GM12873 (cell line): ENCODE measurements at regions not wholly inside any gene's neighbourhood (a gene's known extent, or its start where the extent isn't known, plus 50 kb on each side); places are given as distances from the start of the nearest gene placed in this dataset.

ENCODE experiments used
- CTCF ChIP-seq: IDR thresholded peaks from 2 replicates; pipeline ENCODE4 v1.5.1; 2012; ENCODE audit warnings: low read depth, mild to moderate bottlenecking, moderate library complexity, low read length, control low read depth; ENCODE audit not compliant: insufficient read depth; ENCODE audit errors: missing control alignments

DNA sequence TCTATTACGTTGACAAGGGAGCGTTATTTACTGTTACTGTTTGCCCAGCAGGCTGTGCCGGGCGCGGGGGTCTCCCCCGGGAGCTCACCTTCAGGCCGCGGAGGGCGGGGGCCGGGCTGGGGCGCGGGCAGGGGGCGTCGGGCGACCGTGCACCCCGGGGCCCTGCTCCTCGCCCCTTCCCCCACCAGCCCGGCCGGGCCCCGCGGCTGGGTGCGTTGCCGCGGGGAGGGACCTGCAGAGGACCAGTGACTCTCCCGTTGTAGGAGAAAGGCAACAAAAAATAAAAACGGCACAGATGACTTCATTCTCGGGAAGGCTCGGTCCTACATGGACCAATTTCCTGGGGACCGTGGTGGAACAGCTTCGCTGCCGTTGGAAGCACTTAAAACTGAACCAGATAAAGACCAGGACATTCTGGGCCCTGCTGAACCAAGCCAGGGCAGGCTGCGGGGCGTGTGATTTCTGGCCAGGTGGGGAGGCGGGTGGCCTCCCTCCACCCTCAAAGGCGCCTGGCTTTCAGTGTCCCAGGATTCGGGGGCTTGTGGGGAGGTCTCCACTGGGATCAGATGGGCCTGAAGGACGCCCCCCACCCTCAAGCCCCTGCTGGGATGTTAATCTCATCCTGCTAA lies 57.4 kb downstream of the IGLL1 start:
- no peak for TF ChIP-seq CTCF

DNA sequence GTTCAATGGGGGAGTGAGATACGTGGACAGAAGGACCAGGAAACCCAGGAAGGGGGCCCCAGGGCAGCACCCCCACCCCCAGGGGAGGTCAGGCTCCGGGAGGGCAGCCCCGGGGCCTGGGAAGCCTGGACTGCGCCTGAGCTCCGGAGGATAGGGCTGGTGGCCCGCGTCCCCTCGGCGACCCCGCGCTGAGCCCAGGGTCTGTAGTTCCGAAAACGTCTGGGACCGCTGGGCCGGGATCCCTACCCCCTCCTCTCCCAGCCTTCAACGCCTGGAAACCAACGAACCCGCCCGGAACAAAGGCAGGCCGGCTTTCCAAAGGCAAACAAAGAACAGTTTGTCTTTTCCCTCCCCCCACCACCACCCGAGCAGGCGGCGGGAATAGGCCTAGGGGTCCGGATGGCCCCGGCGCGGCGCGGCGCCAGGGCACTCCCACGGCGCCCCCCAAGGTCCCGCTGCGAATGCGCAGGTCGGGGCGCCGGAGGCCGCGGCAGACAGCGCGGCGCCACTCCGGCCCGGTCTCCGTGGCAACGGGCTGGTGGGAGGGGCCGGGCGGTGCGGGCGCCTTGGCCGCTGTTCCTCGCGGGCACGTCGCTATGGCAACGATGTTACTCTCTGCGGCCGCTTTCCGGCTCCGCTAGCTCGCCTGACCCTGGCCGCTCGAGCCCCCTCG lies 58.5 kb downstream of the IGLL1 start:
- TF ChIP-seq CTCF = no peak

DNA sequence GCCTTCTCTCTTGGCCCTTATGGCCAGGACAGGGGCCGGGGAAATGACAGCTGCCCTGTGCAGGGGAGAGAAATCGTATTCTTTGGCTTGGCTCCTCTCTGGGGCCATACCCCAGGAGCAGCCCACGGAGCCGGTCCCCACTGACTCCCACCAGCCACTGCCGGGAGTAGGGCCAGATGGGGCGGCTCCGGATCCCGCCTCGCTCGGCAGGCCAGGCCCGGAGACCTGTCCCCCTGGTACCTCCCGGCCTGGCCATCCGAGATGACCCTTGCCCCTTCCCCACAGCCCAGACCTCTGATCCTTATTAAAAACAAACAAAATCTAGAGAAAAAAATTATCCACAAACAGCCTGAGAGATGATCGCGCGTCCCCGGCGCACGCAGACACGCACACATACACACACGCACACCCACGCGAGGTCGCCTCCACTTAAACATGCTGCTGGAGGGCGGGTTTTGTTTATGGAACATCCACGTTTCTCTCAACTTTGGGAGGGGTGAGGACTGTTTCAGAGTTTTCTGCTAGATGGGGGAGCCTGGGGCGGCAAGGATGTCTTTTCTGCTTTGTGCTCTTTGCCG lies 59.1 kb downstream of the IGLL1 start:
- no peak for TF ChIP-seq CTCF

DNA sequence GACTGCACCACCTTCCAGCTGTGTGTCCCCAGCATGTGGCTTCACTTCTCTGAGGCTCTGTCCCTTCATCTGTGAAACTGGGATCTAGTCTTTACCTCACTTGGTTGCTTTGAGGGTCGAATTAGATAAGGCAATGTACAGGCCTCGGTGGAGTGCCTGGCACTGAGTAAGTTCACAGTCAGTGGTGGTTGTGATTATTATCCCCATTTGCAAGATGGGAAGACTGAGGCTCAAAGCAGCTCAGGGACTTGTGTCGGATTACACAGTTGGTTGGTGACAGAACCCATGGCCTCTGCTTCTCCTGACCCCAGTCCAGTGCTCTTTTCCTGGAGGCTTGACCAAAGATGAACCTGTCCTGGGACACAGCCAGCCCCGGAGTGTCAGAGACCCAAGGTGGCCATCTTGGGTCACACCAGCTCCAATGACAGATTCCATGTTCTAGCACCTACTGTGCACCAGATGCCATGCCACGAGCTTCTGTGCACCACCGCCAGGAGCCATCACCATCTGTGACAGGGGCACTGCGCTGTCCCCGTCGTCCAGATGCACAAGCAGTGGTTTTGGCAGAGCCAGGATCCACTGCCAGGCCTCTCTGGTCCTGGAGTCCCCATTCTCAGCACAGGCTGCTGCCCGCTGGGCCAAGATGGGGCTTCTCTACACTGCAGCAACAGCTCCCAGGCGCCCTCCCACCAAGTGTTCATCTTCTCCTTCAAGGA lies 60.5 kb downstream of the IGLL1 start:
- TF ChIP-seq CTCF = no peak

GRCh38 chr22:23518376-23519187 lies 61.5 kb downstream of the IGLL1 start:
- TF ChIP-seq CTCF = no peak

- no peak for TF ChIP-seq CTCF
Observed at GRCh38 chr22:23517804-23518375, 62.2 kb downstream of the IGLL1 start.
